Heart left ventricle (tissue), 16 donors: ENCODE measurements at regions not wholly inside any gene's neighbourhood (a gene's known extent, or its start where the extent isn't known, plus 50 kb on each side); places are given as distances from the start of the nearest gene placed in this dataset.

Experiments used
- ATAC-seq, 4 donors: fragments of 200-7000 bp; cut with Tn5 transposase; one replicate each; pipeline ENCODE4 v1.9.1; 2020 to 2022; ENCODE audit warnings: moderate library complexity in 4 of 4, mild to moderate bottlenecking in 3 of 4, moderate number of reproducible peaks in 1 of 4
- DNase-seq, 5 donors: peaks; one replicate each; pipeline ENCODE4 v3.0.0-alpha.2; 2020
- H3K27ac ChIP-seq, 12 donors: fragments of 200-600 bp; sonication (generic) in 4 of 12; one replicate each; pipeline versions ENCODE4 v1.5.0 to v1.8.0; 2016 to 2022; ENCODE audit warnings: mild to moderate bottlenecking in 2 of 12
- H3K27me3 ChIP-seq, 9 donors: fragments of 200-600 bp; sonication (generic) in 2 of 9; one replicate each; pipeline versions ENCODE4 v1.5.1 to v1.8.0; 2016 to 2022; ENCODE audit warnings: mild to moderate bottlenecking in 3 of 9
- H3K36me3 ChIP-seq, 9 donors: fragments of 200-600 bp; sonication (generic) in 2 of 9; one replicate each; pipeline versions ENCODE4 v1.5.0 to v1.8.0; 2018 to 2022; ENCODE audit warnings: mild to moderate bottlenecking in 2 of 9
- H3K4me1 ChIP-seq, 12 donors: fragments of 200-600 bp; sonication (generic) in 4 of 12; one replicate each; pipeline versions ENCODE4 v1.5.0 to v1.8.0; 2016 to 2022; ENCODE audit warnings: mild to moderate bottlenecking in 3 of 12
- H3K4me3 ChIP-seq, 12 donors: fragments of 200-600 bp; sonication (generic) in 4 of 12; one replicate each; pipeline versions ENCODE4 v1.5.0 to v1.8.0; 2017 to 2022; ENCODE audit warnings: mild to moderate bottlenecking in 9 of 12, moderate library complexity in 4 of 12
- H3K9me3 ChIP-seq, 12 donors: fragments of 200-600 bp; sonication (generic) in 4 of 12; one replicate each; pipeline versions ENCODE4 v1.5.0 to v1.8.0; 2016 to 2022; ENCODE audit warnings: mild to moderate bottlenecking in 1 of 12
- POLR2A ChIP-seq, 2 donors: fragments of 450-650 bp; IDR thresholded peaks; one replicate each; pipeline ENCODE4 v1.6.1; 2017; ENCODE audit warnings: antibody characterized with exemption in 2 of 2, mild to moderate bottlenecking in 2 of 2, moderate library complexity in 2 of 2
- WGBS, 4 donors: extraction: QIAGEN DNeasy Blood & Tissue Kit in 2 of 4; methylation state at CpG; one replicate each; pipeline versions ENCODE4 v1.1.5 to v1.1.7; 2013 to 2018; 5-methylcytosine and 5-hydroxymethylcytosine counted together
- intact Hi-C, 10 donors: fragments of 100-400 bp; cut with DNase I; formaldehyde crosslinking; loops; one replicate each; pipeline versions ENCODE4 v1.11.1 to v1.14.2; 2022
- TF ChIP-seq, protein P1 (sequence below), 12 donors: fragments of 200-600 bp; sonication (generic) in 4 of 12; IDR thresholded peaks; one replicate each; pipeline versions ENCODE4 v1.5.0 to v1.8.0; 2018 to 2022; ENCODE audit warnings: antibody characterized with exemption in 12 of 12, mild to moderate bottlenecking in 5 of 12
- donor health status: ischemic (EF 13 %, LVEDD 7.1; RV severe dilation, severe dysfunction).
- donor health status: healthy with polysubstance abuse.
- donor health status: DM: no; HTN: yes; CAD: no.
- donor health status: DM: no; HTN: no; CAD: no.
- donor health status: ischemic (EF 25% LVEDD 6.9; RV normal size, moderate dysfunction).
- donor health status: ischemic (EF 25% LVEDD 5.7; RV mildly dilated, moderate dysfunction).
- donor health status: healthy.
- donor health status: DM: yes; HTN: yes; CAD: no.
- donor health status: ischemic (EF 35%, LVEDD 5.7; RV mildly dilated, moderate dysfunction).
- donor health status: nonischemic (EF 11% LVEDD 7.7; RV severe dilation, severe dysfunction).
- donor health status: DM: yes; HTN: yes; CAD: no.
- donor health status: PGD.
- donor health status: ischemic (EF 29% LVEDD 5.4; RV normal size, mild dysfunction).
- donor health status: nonischemic (EF 23%, LVEDD 6.1; RV moderate dilation, normal function).

DNA sequence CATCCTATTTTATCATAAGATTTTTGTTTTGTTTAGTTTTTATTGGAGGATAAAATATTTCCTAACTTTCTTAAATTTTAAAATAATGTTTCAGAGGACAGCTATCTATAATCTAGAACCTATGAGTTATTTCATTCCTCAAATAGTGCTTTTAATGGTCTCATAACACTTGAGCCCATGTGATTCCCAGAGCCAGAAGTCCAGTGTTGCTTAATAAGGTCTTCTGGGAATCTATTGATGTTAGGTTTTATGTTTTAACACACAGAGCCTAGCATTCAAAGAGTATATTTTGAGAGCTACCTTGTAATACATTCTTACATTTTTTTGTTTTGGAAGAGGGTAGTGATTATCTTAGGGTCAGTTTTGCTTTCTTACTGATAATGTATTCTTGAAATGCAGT, 200.2 kb downstream of the CENPW start:
- intact Hi-C loops = no loop called here
- Histone ChIP-seq H3K27me3 (peaks cover 0 to 6% (median 0%) of the 10 kb centered on the region in 9 donors), H3K27ac (no peak overlapping the region), H3K4me1 (no peaks in the 10 kb centered on the region), H3K36me3 (no peaks in the 10 kb centered on the region), H3K4me3 (no peak overlapping the region), H3K9me3 (peaks cover 0 to 5% (median 0%) of the 10 kb centered on the region in 12 donors)
- ATAC-seq (no peak), DNase-seq (no peak)
- TF ChIP-seq, protein P1, sequence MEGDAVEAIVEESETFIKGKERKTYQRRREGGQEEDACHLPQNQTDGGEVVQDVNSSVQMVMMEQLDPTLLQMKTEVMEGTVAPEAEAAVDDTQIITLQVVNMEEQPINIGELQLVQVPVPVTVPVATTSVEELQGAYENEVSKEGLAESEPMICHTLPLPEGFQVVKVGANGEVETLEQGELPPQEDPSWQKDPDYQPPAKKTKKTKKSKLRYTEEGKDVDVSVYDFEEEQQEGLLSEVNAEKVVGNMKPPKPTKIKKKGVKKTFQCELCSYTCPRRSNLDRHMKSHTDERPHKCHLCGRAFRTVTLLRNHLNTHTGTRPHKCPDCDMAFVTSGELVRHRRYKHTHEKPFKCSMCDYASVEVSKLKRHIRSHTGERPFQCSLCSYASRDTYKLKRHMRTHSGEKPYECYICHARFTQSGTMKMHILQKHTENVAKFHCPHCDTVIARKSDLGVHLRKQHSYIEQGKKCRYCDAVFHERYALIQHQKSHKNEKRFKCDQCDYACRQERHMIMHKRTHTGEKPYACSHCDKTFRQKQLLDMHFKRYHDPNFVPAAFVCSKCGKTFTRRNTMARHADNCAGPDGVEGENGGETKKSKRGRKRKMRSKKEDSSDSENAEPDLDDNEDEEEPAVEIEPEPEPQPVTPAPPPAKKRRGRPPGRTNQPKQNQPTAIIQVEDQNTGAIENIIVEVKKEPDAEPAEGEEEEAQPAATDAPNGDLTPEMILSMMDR (IDR thresholded peaks at IDR 0.05) = no peak
- TF ChIP-seq POLR2A (IDR thresholded peaks at IDR 0.05) = no peak

DNA sequence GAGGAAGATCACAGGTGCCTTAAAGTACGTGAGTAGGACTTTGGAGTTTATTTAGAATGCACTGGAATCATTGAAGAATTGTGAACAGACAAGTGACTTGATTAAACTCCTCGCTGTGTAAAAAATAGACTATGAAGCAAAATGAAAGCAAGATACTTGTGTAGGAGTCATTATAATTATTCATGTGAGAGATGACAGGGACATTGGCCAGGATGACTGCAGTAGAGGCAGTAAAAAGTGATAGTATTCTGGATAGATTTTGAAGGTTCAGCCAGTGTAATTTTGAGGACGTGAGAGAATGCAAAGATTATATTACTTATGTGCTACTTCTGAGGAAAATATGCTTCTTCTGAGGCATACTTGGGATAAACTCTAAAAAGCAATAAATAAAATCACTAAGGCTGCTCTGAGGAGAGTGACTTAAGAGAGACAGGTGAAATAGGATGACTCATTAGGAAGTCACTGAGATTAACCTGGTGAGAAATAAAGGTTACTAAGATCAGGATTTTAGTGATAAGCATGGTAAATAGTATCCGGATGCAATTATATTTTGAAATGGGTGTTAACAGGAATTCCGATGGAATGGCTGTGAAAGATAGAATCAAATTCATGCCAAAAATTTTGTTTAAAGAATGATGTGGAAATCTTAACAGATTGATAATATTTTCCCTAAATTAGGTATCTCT, 202.0 kb downstream of the CENPW start:
- H3K4me3 ChIP-seq = no peak overlapping the region
- DNase-seq (no peak), ATAC-seq (no peak)
- peaks cover 0 to 5% (median 0%) of the 10 kb centered on the region in 12 donors for H3K9me3 ChIP-seq
- WGBS, 4 donors = 62 to 74% (median 73%) methylated on average over 5 of the region's 5 CpGs
- no peaks in the 10 kb centered on the region for H3K4me1 ChIP-seq
- intact Hi-C loops = no loop called here
- TF ChIP-seq POLR2A (IDR thresholded peaks at IDR 0.05) = no peak
- TF ChIP-seq, protein P1 (IDR thresholded peaks at IDR 0.05) = no peak
- no peak overlapping the region for H3K27ac ChIP-seq
- no peaks in the 10 kb centered on the region for H3K36me3 ChIP-seq
- H3K27me3 ChIP-seq = peaks cover 0 to 6% (median 0%) of the 10 kb centered on the region in 9 donors

GRCh38 chr6:126546541-126547120, 206.7 kb downstream of the CENPW start:
- DNase-seq (no peak), ATAC-seq (no peak)
- H3K27me3 ChIP-seq = no peaks in the 10 kb centered on the region
- peaks cover 0 to 5% (median 0%) of the 10 kb centered on the region in 12 donors for H3K9me3 ChIP-seq
- WGBS, 4 donors = 46 to 63% (median 58%) methylated on average over 1 of the region's 1 CpG
- no peaks in the 10 kb centered on the region for H3K36me3 ChIP-seq
- no peak overlapping the region for H3K27ac ChIP-seq
- no peaks in the 10 kb centered on the region for H3K4me1 ChIP-seq
- TF ChIP-seq POLR2A (IDR thresholded peaks at IDR 0.05) = no peak
- TF ChIP-seq, protein P1 (IDR thresholded peaks at IDR 0.05) = no peak
- no peak overlapping the region for H3K4me3 ChIP-seq
- intact Hi-C loops = no loop called here

DNA sequence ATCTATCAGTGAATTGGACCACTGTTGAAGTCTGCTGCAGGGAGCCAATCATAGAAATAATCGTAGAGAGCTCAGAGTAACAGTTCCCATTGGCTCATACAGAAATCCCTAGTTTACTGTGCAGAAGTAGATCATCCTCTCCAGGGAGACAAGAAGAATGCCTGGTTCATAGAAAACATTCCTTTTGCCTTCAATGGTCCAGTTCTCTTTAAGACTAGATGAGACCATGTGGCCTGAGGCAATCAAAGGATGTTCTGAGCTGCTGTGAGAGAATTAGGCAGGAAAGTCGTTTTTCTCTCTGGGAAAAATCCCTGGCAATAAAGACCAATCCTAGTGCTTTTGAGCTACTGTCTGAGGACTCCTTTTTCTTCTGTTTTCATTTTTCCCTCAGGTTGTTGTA, 208.4 kb downstream of the CENPW start:
- H3K4me3 ChIP-seq = no peak overlapping the region
- no peak for TF ChIP-seq POLR2A (IDR thresholded peaks at IDR 0.05)
- TF ChIP-seq, protein P1 (IDR thresholded peaks at IDR 0.05) = no peak
- intact Hi-C loops = no loop called here
- H3K4me1 ChIP-seq = no peaks in the 10 kb centered on the region
- H3K27ac ChIP-seq = no peak overlapping the region
- H3K36me3 ChIP-seq = no peaks in the 10 kb centered on the region
- peaks cover 0 to 5% (median 0%) of the 10 kb centered on the region in 12 donors for H3K9me3 ChIP-seq
- no peak for DNase-seq
- 38 to 55% (median 50%) methylated on average over 2 of the region's 2 CpGs for WGBS, 4 donors
- H3K27me3 ChIP-seq = no peaks in the 10 kb centered on the region
- ATAC-seq = no peak
